ENCODE measurements at regions not wholly inside any gene's neighbourhood (a gene's known extent, or its start where the extent isn't known, plus 50 kb on each side); places are given as distances from the start of the nearest gene placed in this dataset.

DNA sequence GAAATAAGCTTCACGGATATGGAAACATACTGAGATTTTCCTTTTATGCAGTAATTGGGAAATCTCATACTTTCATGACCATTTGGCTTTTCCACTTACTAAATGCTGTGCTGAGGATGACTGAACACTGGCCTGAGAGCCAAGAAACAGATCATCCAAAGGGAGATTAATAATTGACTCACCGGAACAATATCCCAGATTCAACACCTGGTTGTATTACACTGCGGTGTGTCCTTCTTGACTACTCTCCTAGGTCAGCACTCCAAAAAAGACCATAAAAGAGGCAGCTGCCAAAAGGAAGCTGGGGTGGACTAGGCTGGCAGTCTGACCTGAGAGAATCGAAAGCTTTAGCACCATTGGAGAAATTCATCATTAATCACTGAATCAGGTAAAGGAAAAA, 469.1 kb downstream of the CBLN2 start:
- TF ChIP-seq POLR2A (IDR thresholded peaks at IDR 0.05; ENCODE audit: low read depth, low read length) (no peak), POLR2AphosphoS5 (IDR thresholded peaks at IDR 0.05; ENCODE audit: low read depth, low read length) (no peak)

Data from GM12891 (cell line).